ENCODE measurements at regions not wholly inside any gene's neighbourhood (a gene's known extent, or its start where the extent isn't known, plus 50 kb on each side); places are given as distances from the start of the nearest gene placed in this dataset.

DNA sequence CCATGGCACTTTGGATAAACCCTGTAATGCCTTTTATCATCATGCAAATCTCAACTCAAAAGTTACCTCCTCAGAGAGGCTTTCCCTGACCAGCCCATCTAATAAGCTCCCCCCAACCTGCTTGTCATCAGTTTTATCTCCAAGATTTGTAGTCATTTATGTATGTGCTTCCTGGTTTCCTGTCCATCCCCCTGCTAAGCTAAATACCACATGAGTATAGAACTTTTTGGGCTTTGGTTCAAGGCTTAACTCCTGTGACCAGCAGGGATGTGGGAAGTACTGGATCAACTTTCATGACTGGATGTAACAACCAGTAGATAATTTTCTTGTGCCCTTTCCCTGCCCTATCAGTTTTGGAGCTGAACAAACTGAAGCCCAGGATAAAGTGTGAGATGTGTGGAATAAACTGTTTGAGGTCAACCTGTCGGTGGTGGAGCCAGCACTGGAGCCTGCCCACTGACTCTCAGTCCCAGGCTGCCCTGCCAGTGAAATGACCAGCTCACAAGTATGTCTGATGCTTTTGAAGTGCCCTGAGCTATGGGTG, 148.6 kb downstream of the CYP26A1 start:
- intact Hi-C loops (cut with DNase I; ENCODE audit: low total_unique reads): no loop called here
- Histone ChIP-seq H3K4me3 (no peak overlapping the region), H3K27ac (no peak overlapping the region), H3K27me3 (replicated peaks in 1 of 7) (peaks cover 0 to 11% (median 0%) of the 10 kb centered on the region in 7 donors), H3K36me3 (no peaks in the 10 kb centered on the region), H3K4me1 (peaks cover 0 to 3% (median 0%) of the 10 kb centered on the region in 6 donors), H3K9me3 (no peaks in the 10 kb centered on the region)
- no peak for DNase-seq
- 50 to 64% (median 59%) methylated on average over 1 of the region's 1 CpG; no CpG with 5 or more reads in 1 of the 5 donors for WGBS, 5 donors
- TF ChIP-seq, protein P1, sequence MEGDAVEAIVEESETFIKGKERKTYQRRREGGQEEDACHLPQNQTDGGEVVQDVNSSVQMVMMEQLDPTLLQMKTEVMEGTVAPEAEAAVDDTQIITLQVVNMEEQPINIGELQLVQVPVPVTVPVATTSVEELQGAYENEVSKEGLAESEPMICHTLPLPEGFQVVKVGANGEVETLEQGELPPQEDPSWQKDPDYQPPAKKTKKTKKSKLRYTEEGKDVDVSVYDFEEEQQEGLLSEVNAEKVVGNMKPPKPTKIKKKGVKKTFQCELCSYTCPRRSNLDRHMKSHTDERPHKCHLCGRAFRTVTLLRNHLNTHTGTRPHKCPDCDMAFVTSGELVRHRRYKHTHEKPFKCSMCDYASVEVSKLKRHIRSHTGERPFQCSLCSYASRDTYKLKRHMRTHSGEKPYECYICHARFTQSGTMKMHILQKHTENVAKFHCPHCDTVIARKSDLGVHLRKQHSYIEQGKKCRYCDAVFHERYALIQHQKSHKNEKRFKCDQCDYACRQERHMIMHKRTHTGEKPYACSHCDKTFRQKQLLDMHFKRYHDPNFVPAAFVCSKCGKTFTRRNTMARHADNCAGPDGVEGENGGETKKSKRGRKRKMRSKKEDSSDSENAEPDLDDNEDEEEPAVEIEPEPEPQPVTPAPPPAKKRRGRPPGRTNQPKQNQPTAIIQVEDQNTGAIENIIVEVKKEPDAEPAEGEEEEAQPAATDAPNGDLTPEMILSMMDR (IDR thresholded peaks at IDR 0.05 in 8 of 11, conservative IDR thresholded peaks at IDR 0.05 in 3 of 11): no peak
- no peak for TF ChIP-seq POLR2AphosphoS5 (IDR thresholded peaks at IDR 0.05)
- no peak for TF ChIP-seq POLR2A (IDR thresholded peaks at IDR 0.05)

DNA sequence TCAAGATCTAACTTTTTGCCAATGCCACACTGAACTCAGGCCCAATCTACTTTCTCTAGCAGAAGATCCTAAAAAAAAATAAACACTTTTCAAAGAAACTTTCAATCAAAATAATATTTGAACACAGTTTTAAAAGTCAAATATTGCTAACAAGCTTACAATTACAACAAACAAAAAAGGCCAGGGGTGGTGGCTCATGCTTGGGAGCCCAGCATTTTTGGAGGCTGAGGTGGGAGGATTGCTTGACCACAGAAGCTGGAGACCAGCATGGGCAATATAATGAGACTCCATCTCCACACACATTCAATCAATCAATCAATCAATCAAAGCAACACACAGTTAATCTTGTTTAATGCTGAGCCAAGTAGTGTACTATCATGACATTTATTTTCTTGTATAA, 149.2 kb downstream of the CYP26A1 start:
- intact Hi-C loops (cut with DNase I; ENCODE audit: low total_unique reads): no loop called here
- no peak for TF ChIP-seq POLR2AphosphoS5 (IDR thresholded peaks at IDR 0.05)
- no peak for TF ChIP-seq POLR2A (IDR thresholded peaks at IDR 0.05)
- TF ChIP-seq, protein P1 (IDR thresholded peaks at IDR 0.05 in 8 of 11, conservative IDR thresholded peaks at IDR 0.05 in 3 of 11): no peak
- no peak for DNase-seq

DNA sequence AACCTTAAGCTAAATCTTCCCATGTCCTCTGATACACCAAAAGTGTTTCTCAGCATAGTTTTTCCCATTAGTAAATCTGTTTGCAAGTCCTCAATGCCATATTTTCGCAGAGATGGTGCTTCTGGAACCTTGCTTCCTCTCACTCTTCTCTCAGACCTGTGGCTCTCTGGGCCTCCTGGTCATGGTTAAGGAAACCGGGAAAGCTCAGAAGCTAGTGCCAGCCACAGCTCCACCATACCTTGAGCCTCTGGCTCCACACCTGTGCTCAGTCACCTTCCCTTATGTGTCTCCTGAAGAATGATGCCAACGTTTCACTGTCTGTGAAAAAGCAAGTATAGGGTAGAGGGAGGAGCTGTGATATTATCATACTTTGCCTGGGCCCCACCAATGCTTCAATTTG, 149.6 kb downstream of the CYP26A1 start:
- intact Hi-C loops (cut with DNase I; ENCODE audit: low total_unique reads): no loop called here
- H3K4me1 ChIP-seq: peaks cover 0 to 3% (median 0%) of the 10 kb centered on the region in 6 donors
- TF ChIP-seq POLR2AphosphoS5 (IDR thresholded peaks at IDR 0.05) (no peak), POLR2A (IDR thresholded peaks at IDR 0.05) (no peak)
- TF ChIP-seq, protein P1 (IDR thresholded peaks at IDR 0.05 in 8 of 11, conservative IDR thresholded peaks at IDR 0.05 in 3 of 11): no peak
- no peaks in the 10 kb centered on the region for H3K9me3 ChIP-seq
- no peak overlapping the region for H3K4me3 ChIP-seq
- no peak for DNase-seq
- no peak overlapping the region for H3K27ac ChIP-seq
- H3K36me3 ChIP-seq: no peaks in the 10 kb centered on the region
- WGBS, 5 donors: 78 to 90% (median 83%) methylated on average over 3 of the region's 3 CpGs
- H3K27me3 ChIP-seq (replicated peaks in 1 of 7): peaks cover 0 to 11% (median 0%) of the 10 kb centered on the region in 7 donors

More for the DNA sequence above, 149.2 kb downstream of the CYP26A1 start:
- Histone ChIP-seq H3K9me3 (no peaks in the 10 kb centered on the region), H3K27ac (no peak overlapping the region), H3K27me3 (replicated peaks in 1 of 7) (peaks cover 0 to 11% (median 0%) of the 10 kb centered on the region in 7 donors), H3K36me3 (no peaks in the 10 kb centered on the region), H3K4me1 (peaks cover 0 to 3% (median 0%) of the 10 kb centered on the region in 6 donors), H3K4me3 (no peak overlapping the region)

DNA sequence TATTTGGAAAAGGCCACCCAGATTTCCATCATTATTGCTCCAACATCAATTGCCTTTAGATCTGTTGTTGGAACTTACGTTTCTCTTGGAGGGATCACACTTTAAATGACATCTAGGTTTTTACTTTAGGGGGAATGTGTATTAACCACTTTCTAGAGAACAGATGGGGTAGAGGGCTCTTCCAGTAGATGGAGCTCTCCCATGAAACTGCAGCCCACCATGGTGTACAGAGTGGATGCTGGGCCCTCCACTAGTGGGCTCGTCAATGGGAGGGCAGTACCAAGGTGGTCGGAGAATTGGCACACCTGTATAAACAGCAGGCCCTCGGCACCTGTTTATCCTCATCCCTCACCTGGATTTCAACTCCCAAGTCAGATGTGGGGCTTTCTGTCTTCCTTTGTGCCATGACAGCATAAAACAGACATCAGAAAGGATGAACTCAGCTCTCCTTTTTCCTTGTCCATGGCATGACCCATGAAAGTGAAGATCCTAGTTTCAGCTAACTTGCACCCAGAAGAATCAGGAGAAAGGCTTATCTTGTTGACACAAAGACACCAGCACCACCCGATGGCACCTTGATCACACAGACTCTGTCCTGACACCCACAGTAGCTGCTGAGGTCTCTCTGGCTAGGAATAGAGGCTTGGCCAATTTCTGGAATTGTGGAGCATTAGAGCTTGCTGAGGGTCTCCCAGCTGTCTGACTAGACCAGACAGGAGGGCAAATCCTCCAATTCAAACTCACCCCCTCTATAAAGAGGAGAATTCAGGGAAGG, 150.5 kb downstream of the CYP26A1 start:
- intact Hi-C loops (cut with DNase I; ENCODE audit: low total_unique reads): no loop called here
- TF ChIP-seq POLR2A (IDR thresholded peaks at IDR 0.05) (no peak), POLR2AphosphoS5 (IDR thresholded peaks at IDR 0.05) (no peak)
- WGBS, 5 donors: 84 to 93% (median 91%) methylated on average over 4 to 5 of the region's 5 CpGs

More for the DNA sequence above, 150.5 kb downstream of the CYP26A1 start:
- no peak overlapping the region for H3K4me3 ChIP-seq
- no peak overlapping the region for H3K27ac ChIP-seq
- H3K9me3 ChIP-seq: no peaks in the 10 kb centered on the region
- H3K36me3 ChIP-seq: no peaks in the 10 kb centered on the region
- no peak for DNase-seq
- H3K4me1 ChIP-seq: peaks cover 0 to 3% (median 0%) of the 10 kb centered on the region in 6 donors
- peaks cover 0 to 11% (median 0%) of the 10 kb centered on the region in 7 donors for H3K27me3 ChIP-seq (replicated peaks in 1 of 7)
